Fibroblast of mammary gland (primary cell): ENCODE measurements at regions not wholly inside any gene's neighbourhood (a gene's known extent, or its start where the extent isn't known, plus 50 kb on each side); places are given as distances from the start of the nearest gene placed in this dataset.

Experiments
- DNase-seq: peaks from one replicate; pipeline ENCODE4 v3.0.0-alpha.2; 2010; ENCODE audit warnings: low read depth
- H3K4me3 ChIP-seq: 2 replicates; pipeline ENCODE4 v1.5.1; 2011; ENCODE audit warnings: low read depth, mild to moderate bottlenecking, low read length, moderate library complexity; ENCODE audit not compliant: control insufficient read depth
- TF ChIP-seq, protein P1 (sequence below): conservative IDR thresholded peaks from 2 replicates; pipeline ENCODE4 v1.5.1; 2011; ENCODE audit warnings: low read depth, low read length, inconsistent platforms; ENCODE audit not compliant: control insufficient read depth, insufficient read depth

DNA sequence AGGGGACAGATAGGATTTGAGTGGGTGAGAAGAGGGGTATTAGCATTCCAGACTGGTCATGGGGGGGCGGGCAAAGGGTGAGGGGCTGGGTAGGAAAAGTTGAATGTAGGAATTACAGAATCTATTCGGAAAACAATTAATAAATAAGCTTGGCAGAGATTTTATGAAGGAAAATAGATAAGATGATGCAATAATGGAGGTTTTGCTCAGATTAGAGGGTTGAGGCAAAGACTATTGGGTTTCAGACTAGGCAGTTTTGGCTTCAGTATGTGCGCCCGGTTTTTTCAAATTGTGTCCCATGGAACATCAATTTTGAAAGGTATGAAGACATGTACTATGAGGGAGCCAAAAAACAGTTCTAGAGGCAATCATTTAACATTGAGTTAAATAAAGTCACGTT, 410.6 kb downstream of the SPRY1 start:
- H3K4me3 ChIP-seq, result no peak overlapping the region
- TF ChIP-seq, protein P1, sequence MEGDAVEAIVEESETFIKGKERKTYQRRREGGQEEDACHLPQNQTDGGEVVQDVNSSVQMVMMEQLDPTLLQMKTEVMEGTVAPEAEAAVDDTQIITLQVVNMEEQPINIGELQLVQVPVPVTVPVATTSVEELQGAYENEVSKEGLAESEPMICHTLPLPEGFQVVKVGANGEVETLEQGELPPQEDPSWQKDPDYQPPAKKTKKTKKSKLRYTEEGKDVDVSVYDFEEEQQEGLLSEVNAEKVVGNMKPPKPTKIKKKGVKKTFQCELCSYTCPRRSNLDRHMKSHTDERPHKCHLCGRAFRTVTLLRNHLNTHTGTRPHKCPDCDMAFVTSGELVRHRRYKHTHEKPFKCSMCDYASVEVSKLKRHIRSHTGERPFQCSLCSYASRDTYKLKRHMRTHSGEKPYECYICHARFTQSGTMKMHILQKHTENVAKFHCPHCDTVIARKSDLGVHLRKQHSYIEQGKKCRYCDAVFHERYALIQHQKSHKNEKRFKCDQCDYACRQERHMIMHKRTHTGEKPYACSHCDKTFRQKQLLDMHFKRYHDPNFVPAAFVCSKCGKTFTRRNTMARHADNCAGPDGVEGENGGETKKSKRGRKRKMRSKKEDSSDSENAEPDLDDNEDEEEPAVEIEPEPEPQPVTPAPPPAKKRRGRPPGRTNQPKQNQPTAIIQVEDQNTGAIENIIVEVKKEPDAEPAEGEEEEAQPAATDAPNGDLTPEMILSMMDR, result no peak
- DNase-seq, result no peak

DNA sequence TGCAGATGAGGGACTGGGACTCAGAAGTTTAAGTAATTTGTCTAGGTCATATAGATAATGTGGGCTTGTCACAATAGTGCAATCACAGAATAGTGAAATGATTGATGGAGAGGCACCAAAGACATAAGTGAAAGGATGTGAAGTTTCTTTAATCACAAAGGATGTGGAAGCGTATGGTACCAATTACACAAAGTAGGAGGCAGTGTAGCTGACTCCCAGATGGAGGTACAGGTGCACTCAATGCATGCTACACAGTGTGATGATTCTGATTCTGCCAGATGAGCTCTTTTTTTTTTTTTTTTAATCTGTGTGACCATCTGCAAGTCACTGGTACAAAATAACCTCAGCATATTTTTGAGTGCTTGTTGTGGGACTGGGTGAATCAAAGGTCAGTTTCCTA, 411.3 kb downstream of the SPRY1 start:
- no peak overlapping the region for H3K4me3 ChIP-seq
- no peak for DNase-seq
- TF ChIP-seq, protein P1, result no peak

DNA sequence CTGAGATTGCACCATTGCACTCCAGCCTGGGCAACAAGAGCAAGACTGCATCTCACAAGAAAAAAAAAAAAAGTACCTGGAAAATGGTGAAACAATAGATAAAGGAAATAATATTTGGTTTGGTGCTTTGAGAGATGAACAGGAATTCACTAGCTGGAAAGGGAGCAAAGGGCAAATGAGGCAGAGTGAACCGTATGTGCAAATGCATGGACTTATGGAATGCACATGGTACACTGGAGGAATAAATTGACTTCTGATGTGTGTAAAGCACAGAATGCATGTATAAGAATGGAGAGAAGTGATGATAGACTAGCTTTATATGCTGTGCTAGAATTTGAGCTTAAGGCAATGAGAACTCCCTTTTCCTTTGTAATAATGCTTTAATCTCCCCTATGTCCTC, 413.3 kb downstream of the SPRY1 start:
- no peak for DNase-seq
- TF ChIP-seq, protein P1, result no peak
- no peak overlapping the region for H3K4me3 ChIP-seq

DNA sequence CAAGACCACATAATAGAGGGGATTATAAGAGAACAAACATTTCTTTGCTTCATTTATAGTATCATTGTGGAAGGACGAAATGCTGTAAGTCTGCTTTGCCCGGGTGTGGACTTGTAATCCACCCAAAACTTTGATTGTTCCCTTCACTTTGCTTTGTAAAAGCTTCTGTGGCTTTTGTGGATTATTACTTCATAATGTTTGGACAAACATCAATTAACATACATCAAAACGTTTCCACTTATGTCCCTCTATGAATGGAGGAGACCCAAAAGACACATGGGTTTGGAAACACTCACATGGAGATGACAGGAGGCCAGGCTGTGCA, 415.4 kb downstream of the SPRY1 start:
- no peak overlapping the region for H3K4me3 ChIP-seq
- no peak for DNase-seq
- TF ChIP-seq, protein P1, result no peak

DNA sequence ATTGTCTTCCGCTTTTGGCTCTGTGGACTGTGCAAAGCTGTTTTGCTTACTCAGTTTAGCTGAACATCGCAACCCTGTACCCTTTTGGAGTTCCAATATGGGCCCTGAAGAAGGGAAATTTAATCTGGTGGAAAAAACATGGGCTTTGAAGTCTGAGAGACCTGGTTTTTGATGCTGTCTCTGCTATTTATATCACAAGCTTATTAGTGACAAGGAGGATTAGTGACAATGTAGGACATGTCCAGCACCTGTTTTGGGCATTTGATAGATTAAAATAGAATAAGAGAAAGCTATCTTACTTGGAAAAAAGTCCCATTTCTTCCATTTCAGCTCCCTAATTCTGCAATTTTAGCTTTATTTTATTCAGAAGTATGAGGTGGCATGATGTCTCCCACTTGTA, 417.3 kb downstream of the SPRY1 start:
- TF ChIP-seq, protein P1, result no peak
- H3K4me3 ChIP-seq, result no peak overlapping the region
- no peak for DNase-seq

DNA sequence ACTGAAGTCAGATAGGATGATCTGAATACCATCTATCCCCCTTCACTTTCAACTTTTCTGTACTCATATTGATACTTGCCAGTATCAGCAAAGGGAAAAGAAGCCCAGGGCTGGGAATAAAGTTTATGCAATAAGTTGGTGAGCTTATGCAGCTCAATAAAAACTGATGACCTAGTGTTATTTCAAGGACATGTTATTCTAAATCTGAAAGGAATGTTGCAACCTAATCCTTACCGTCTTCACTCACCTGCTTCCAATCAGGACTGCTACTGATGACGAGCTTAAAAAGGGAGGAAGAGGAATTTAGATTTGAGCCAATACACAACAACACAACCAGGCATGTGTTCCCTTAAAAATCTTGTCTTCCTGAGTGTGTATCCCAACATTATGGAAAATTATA, 419.9 kb downstream of the SPRY1 start:
- TF ChIP-seq, protein P1, result no peak
- no peak overlapping the region for H3K4me3 ChIP-seq
- peak; percentile 74 for DNase-seq

DNA sequence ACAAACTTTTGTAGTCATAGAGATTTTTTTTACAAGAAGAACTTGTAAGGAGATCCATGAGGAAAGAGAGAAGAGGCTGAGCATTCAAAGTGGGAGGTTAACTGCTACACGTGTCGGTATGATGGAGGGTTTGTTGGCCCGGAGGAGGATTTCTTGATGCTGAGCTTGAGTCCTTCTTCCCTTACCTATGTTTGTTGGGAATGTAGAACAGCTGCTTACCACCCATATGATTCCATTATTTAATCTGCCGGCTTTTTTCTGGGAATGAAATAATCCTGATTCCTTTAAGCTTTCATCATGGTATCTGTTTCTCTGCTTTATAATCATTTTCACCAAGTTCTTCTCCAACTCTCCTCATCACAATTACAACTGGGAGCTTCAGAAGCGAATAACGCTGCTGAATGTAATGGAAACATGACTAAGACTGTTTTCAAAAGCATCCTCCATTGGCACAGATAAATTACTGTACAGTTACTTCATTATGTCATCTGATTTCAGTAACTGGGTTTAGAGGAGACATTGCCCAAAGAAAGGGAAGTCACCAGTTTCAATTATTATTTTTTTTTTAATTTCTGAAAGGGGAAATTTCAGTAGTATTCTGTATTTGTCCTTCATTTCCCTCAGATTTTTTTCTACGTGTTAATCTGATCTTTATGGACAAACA, 420.6 kb downstream of the SPRY1 start:
- H3K4me3 ChIP-seq, result no peak overlapping the region
- TF ChIP-seq, protein P1, result no peak
- DNase-seq, result peak; percentile 50
